Head of caudate nucleus (tissue), 42 donors: ENCODE measurements at regions not wholly inside any gene's neighbourhood (a gene's known extent, or its start where the extent isn't known, plus 50 kb on each side); places are given as distances from the start of the nearest gene placed in this dataset.

Experiments used
- DNase-seq, 42 donors: peaks; one replicate each; pipeline versions ENCODE4 v3.0.0 to v3.0.0-alpha.2; 2020 to 2021; ENCODE audit warnings: mixed read lengths in 7 of 42
- intact Hi-C: fragments of 100-400 bp; cut with DNase I; formaldehyde crosslinking; loops from one replicate; pipeline ENCODE4 v1.15.0; 2022

- no peak for DNase-seq
- intact Hi-C loops: no loop called here
These were observed 181.6 kb upstream of the DMRTA1 start for GRCh38 chr9:22265038-22265437.

- intact Hi-C loops: no loop called here
- no peak for DNase-seq
These were observed 181.1 kb upstream of the DMRTA1 start for GRCh38 chr9:22265534-22265933.

GRCh38 chr9:22274477-22274876, 172.1 kb upstream of the DMRTA1 start:
- intact Hi-C loops: no loop called here
- DNase-seq: no peak

- intact Hi-C loops: no loop called here
- no peak for DNase-seq
These were observed 168.2 kb upstream of the DMRTA1 start for GRCh38 chr9:22278426-22278825.

- DNase-seq: no peak
- intact Hi-C loops: no loop called here
These were observed 167.0 kb upstream of the DMRTA1 start for GRCh38 chr9:22279636-22280035.

- intact Hi-C loops: no loop called here
These were observed 161.6 kb upstream of the DMRTA1 start for GRCh38 chr9:22285066-22285465.

GRCh38 chr9:22286661-22287060, 160.0 kb upstream of the DMRTA1 start:
- intact Hi-C loops: no loop called here
- DNase-seq: no peak

More at GRCh38 chr9:22285066-22285465, 161.6 kb upstream of the DMRTA1 start:
- no peak for DNase-seq

- intact Hi-C loops: no loop called here
- DNase-seq: no peak
These were observed 158.0 kb upstream of the DMRTA1 start for GRCh38 chr9:22288661-22289060.

- peak in 29 of 42 donors; percentile 5 to 66 (median 32) for DNase-seq
- intact Hi-C loops: loop anchor here (5.0 kb wide), 1 partner anchor 145 kb away; no protein-coding TSS in a partner anchor
These were observed 139.5 kb upstream of the DMRTA1 start for GRCh38 chr9:22307013-22307711.

- DNase-seq: no peak
These were observed 138.4 kb upstream of the DMRTA1 start for GRCh38 chr9:22308177-22308576.

GRCh38 chr9:22316645-22317044, 130.0 kb upstream of the DMRTA1 start:
- DNase-seq: no peak
- intact Hi-C loops: no loop called here

More at GRCh38 chr9:22308177-22308576, 138.4 kb upstream of the DMRTA1 start:
- intact Hi-C loops: loop anchor here (5.0 kb wide), 1 partner anchor 144 kb away; no protein-coding TSS in a partner anchor

- no peak for DNase-seq
- intact Hi-C loops: no loop called here
These were observed 115.1 kb upstream of the DMRTA1 start for GRCh38 chr9:22331533-22331932.

- DNase-seq: no peak
- intact Hi-C loops: no loop called here
These were observed 114.4 kb upstream of the DMRTA1 start for GRCh38 chr9:22332202-22332601.

GRCh38 chr9:22337261-22337660, 109.4 kb upstream of the DMRTA1 start:
- DNase-seq: no peak
- intact Hi-C loops: no loop called here

GRCh38 chr9:22342491-22343217, 104.0 kb upstream of the DMRTA1 start:
- DNase-seq: no peak
- intact Hi-C loops: no loop called here

- no peak for DNase-seq
- intact Hi-C loops: no loop called here
These were observed 103.4 kb upstream of the DMRTA1 start for GRCh38 chr9:22343218-22343611.

- intact Hi-C loops: no loop called here
- DNase-seq: no peak
These were observed 91.8 kb upstream of the DMRTA1 start for GRCh38 chr9:22354699-22355384.

- intact Hi-C loops: no loop called here
- no peak for DNase-seq
These were observed 89.6 kb upstream of the DMRTA1 start for GRCh38 chr9:22356985-22357384.

- peak in 1 of 42 donors; percentile 3 for DNase-seq
- intact Hi-C loops: no loop called here
These were observed 83.2 kb upstream of the DMRTA1 start for GRCh38 chr9:22363421-22363887.

GRCh38 chr9:22373636-22374035, 73.0 kb upstream of the DMRTA1 start:
- intact Hi-C loops: no loop called here
- no peak for DNase-seq
